AG10803 (cell line): ENCODE measurements at regions not wholly inside any gene's neighbourhood (a gene's known extent, or its start where the extent isn't known, plus 50 kb on each side); places are given as distances from the start of the nearest gene placed in this dataset.

ENCODE experiments used
- DNase-seq: peaks from one replicate; pipeline ENCODE4 v3.0.0; 2010; ENCODE audit warnings: low read depth
- H3K4me3 ChIP-seq: 2 replicates; pipeline ENCODE4 v1.5.1; 2011; ENCODE audit warnings: mild to moderate bottlenecking, low read length, control low read depth
- CTCF ChIP-seq: conservative IDR thresholded peaks from 2 replicates; pipeline ENCODE4 v1.5.1; 2011; ENCODE audit warnings: mild to moderate bottlenecking, low read length, control low read depth, inconsistent platforms

GRCh38 chr4:120636120-120636630, 286.4 kb downstream of the PRDM5 start:
- TF ChIP-seq CTCF, result no peak
- DNase-seq, result no peak
- H3K4me3 ChIP-seq, result no peak overlapping the region

- H3K4me3 ChIP-seq, result no peak overlapping the region
- DNase-seq, result peak; percentile 8
- TF ChIP-seq CTCF, result no peak
Measured at GRCh38 chr4:120633810-120634209, 288.7 kb downstream of the PRDM5 start.

GRCh38 chr4:120630427-120630826, 292.1 kb downstream of the PRDM5 start:
- DNase-seq, result no peak
- no peak for TF ChIP-seq CTCF

GRCh38 chr4:120629546-120630108, 292.9 kb downstream of the PRDM5 start:
- no peak for TF ChIP-seq CTCF
- H3K4me3 ChIP-seq, result no peak overlapping the region
- DNase-seq, result no peak

More at GRCh38 chr4:120630427-120630826, 292.1 kb downstream of the PRDM5 start:
- no peak overlapping the region for H3K4me3 ChIP-seq

GRCh38 chr4:120622601-120623000, 299.9 kb downstream of the PRDM5 start:
- H3K4me3 ChIP-seq, result no peak overlapping the region
- TF ChIP-seq CTCF, result no peak
- no peak for DNase-seq

GRCh38 chr4:120617171-120617570, 305.4 kb downstream of the PRDM5 start:
- no peak for DNase-seq
- no peak for TF ChIP-seq CTCF
- H3K4me3 ChIP-seq, result no peak overlapping the region

GRCh38 chr4:120616041-120616440, 306.5 kb downstream of the PRDM5 start:
- DNase-seq, result no peak
- no peak overlapping the region for H3K4me3 ChIP-seq
- TF ChIP-seq CTCF, result no peak
